IMR-90 (cell line): ENCODE measurements at regions not wholly inside any gene's neighbourhood (a gene's known extent, or its start where the extent isn't known, plus 50 kb on each side); places are given as distances from the start of the nearest gene placed in this dataset.

Experiments
- ATAC-seq: fragments of 200-7000 bp; cut with Tn5 transposase; 2 replicates; pipeline ENCODE4 v1.9.1; 2020; ENCODE audit warnings: low read depth, mild to moderate bottlenecking, moderate library complexity
- BruUV-seq: library from RNA; stranded (reverse); fragments of 400-500 nt; replicated peaks from 2 replicates; lab custom pipeline; 2021; lab: Mats Ljungman, UMichigan
- CTCF ChIA-PET: fragments of 300-600 bp; formaldehyde crosslinking; extraction: SDS; loops from one replicate; lab custom pipeline; 2021; ENCODE audit warnings: antibody characterized with exemption; lab: Yijun Ruan, JAX
- POLR2A ChIA-PET: fragments of 300-600 bp; sonication (Branson Sonifier 250); formaldehyde crosslinking; loops from one replicate; lab custom pipeline; 2022; ENCODE audit warnings: antibody characterized with exemption; ENCODE audit not compliant: unreplicated experiment; lab: Charles Lee
- DNase-seq: peaks from one replicate; pipeline ENCODE4 v3.0.0; 2013
- H2AFZ ChIP-seq: replicated peaks from 2 replicates; pipeline ENCODE3; 2013; ENCODE audit warnings: low read length, mild to moderate bottlenecking; ENCODE audit not compliant: poor library complexity
- H2AK5ac ChIP-seq: 2 replicates; pipeline ENCODE4 v1.6.1; 2013; ENCODE audit warnings: low read depth, low read length, inconsistent platforms
- H2AK9ac ChIP-seq: replicated peaks from 2 replicates; pipeline ENCODE3; 2013; ENCODE audit warnings: mild to moderate bottlenecking, low read depth, low read length, moderate library complexity; ENCODE audit not compliant: poor library complexity
- H2BK120ac ChIP-seq: 2 replicates; pipeline ENCODE4 v1.6.1; 2013; ENCODE audit warnings: low read depth, low read length, inconsistent platforms
- H2BK15ac ChIP-seq: 3 replicates; pipeline ENCODE4 v1.6.1; 2013; ENCODE audit warnings: low read depth, low read length, inconsistent platforms
- H2BK20ac ChIP-seq: 2 replicates; pipeline ENCODE4 v1.6.1; 2013; ENCODE audit warnings: low read depth, mild to moderate bottlenecking, inconsistent platforms, low read length, moderate library complexity
- H2BK5ac ChIP-seq: 2 replicates; pipeline ENCODE4 v1.6.1; 2013; ENCODE audit warnings: mild to moderate bottlenecking, low read depth, low read length, inconsistent platforms; ENCODE audit not compliant: poor library complexity, severe bottlenecking
- H3K14ac ChIP-seq: replicated peaks from 2 replicates; pipeline ENCODE4 v1.6.1; 2013; ENCODE audit warnings: low read depth, low read length, inconsistent platforms
- H3K18ac ChIP-seq: 2 replicates; pipeline ENCODE4 v1.6.1; 2013; ENCODE audit warnings: low read depth, low read length, control low read depth
- H3K23ac ChIP-seq: 2 replicates; pipeline ENCODE4 v1.6.1; 2013; ENCODE audit warnings: low read depth, low read length, inconsistent platforms
- H3K27ac ChIP-seq: 2 replicates; pipeline ENCODE4 v1.5.1; 2013; ENCODE audit warnings: mild to moderate bottlenecking, control low read depth, low read length; ENCODE audit not compliant: insufficient read depth
- H3K27me3 ChIP-seq: 2 replicates; pipeline ENCODE4 v1.6.1; 2013; ENCODE audit warnings: low read length; ENCODE audit not compliant: control insufficient read depth, insufficient read depth
- H3K36me3 ChIP-seq: 2 replicates; pipeline ENCODE4 v1.6.1; 2013; ENCODE audit warnings: low read length, mixed read lengths; ENCODE audit not compliant: control insufficient read depth, insufficient read depth
- H3K4ac ChIP-seq: 2 replicates; pipeline ENCODE4 v1.6.1; 2013; ENCODE audit warnings: low read depth, low read length, inconsistent platforms
- H3K4me1 ChIP-seq: 2 replicates; pipeline ENCODE4 v1.6.1; 2013; ENCODE audit warnings: low read length, mixed read lengths; ENCODE audit not compliant: control insufficient read depth, insufficient read depth
- H3K4me2 ChIP-seq: 2 replicates; pipeline ENCODE4 v1.6.1; 2013; ENCODE audit warnings: low read depth, mild to moderate bottlenecking, control low read depth, low read length, moderate library complexity
- H3K4me3 ChIP-seq: 2 replicates; pipeline ENCODE4 v1.5.1; 2013; ENCODE audit warnings: low read depth, mild to moderate bottlenecking, control low read depth, low read length, moderate library complexity; ENCODE audit not compliant: insufficient read depth
- H3K56ac ChIP-seq: 2 replicates; pipeline ENCODE4 v1.6.1; 2013; ENCODE audit warnings: low read length, inconsistent platforms; ENCODE audit not compliant: insufficient read depth; ENCODE audit errors: extremely low read depth
- H3K79me1 ChIP-seq, 2 experiments: 2 replicates each; pipeline ENCODE4 v1.6.1; 2013; ENCODE audit warnings: low read length in 2 of 2, inconsistent platforms in 1 of 2, low read depth in 1 of 2
- H3K9ac ChIP-seq: 2 replicates; pipeline ENCODE4 v1.6.1; 2013; ENCODE audit warnings: low read depth, low read length, control low read depth
- H3K9me1 ChIP-seq: 2 replicates; pipeline ENCODE4 v1.6.1; 2013; ENCODE audit warnings: low read length, inconsistent platforms; ENCODE audit not compliant: insufficient read depth
- H3K9me3 ChIP-seq: 2 replicates; pipeline ENCODE4 v1.6.1; 2013; ENCODE audit warnings: low read length; ENCODE audit not compliant: control insufficient read depth, insufficient read depth
- H4K20me1 ChIP-seq: 2 replicates; pipeline ENCODE4 v1.6.1; 2013; ENCODE audit warnings: low read length, inconsistent platforms; ENCODE audit not compliant: insufficient read depth
- H4K5ac ChIP-seq: 2 replicates; pipeline ENCODE4 v1.6.1; 2013; ENCODE audit warnings: mild to moderate bottlenecking, low read depth, low read length, control low read depth
- H4K8ac ChIP-seq, 2 experiments: 2 replicates each; pipeline ENCODE4 v1.6.1; 2013; ENCODE audit warnings: low read depth in 2 of 2, low read length in 2 of 2, control low read depth in 1 of 2, inconsistent platforms in 1 of 2
- H4K91ac ChIP-seq: 2 replicates; pipeline ENCODE4 v1.6.1; 2013; ENCODE audit warnings: low read depth, low read length, inconsistent platforms; ENCODE audit not compliant: insufficient read depth
- FOS ChIP-seq: fragments of 150-350 bp; IDR thresholded peaks from 2 replicates; pipeline ENCODE4 v1.6.1; 2016; ENCODE audit warnings: low read depth, low read length
- MAFK ChIP-seq: IDR thresholded peaks from 2 replicates; pipeline ENCODE4 v1.6.1; 2012; ENCODE audit warnings: low read depth, low read length, improper control_type of control experiment
- MAZ ChIP-seq: IDR thresholded peaks from 2 replicates; pipeline ENCODE4 v1.6.1; 2012; ENCODE audit warnings: low read depth, mild to moderate bottlenecking, low read length, improper control_type of control experiment, moderate library complexity, borderline replicate concordance
- NFE2L2 ChIP-seq: fragments of 150-350 bp; IDR thresholded peaks from 2 replicates; pipeline ENCODE4 v1.6.1; 2016; ENCODE audit warnings: low read depth, mild to moderate bottlenecking, low read length
- WGBS, 2 experiments: methylation state at CpG; one replicate each; pipeline versions ENCODE4 v1.1.5 to v1.1.7; 2013; ENCODE audit warnings: missing lambda C conversion rate in 2 of 2; ENCODE audit not compliant: insufficient read length in 1 of 2; ENCODE audit errors: extremely low coverage in 2 of 2; 5-methylcytosine and 5-hydroxymethylcytosine counted together
- dilution Hi-C: fragments of 300-500 bp; cut with HindIII; formaldehyde crosslinking; loops from one replicate; pipeline ENCODE4 v1.14.3; 2018; ENCODE audit warnings: low sequenced_read_pairs; ENCODE audit not compliant: unreplicated experiment
- in situ Hi-C: fragments of 300-500 bp; cut with MboI; formaldehyde crosslinking; loops from 3 replicates; pipeline ENCODE4 v1.14.3; 2019; ENCODE audit warnings: low sequenced_read_pairs, inconsistent platforms, mixed read lengths
- intact Hi-C: fragments of 100-400 bp; cut with micrococcal nuclease; formaldehyde crosslinking; loops from 2 replicates; pipeline ENCODE4 v1.10.0; 2022
- TF ChIP-seq, protein P1 (sequence below): fragments of 150-350 bp; IDR thresholded peaks from 2 replicates; pipeline ENCODE4 v1.6.1; 2016; ENCODE audit warnings: low read depth, mild to moderate bottlenecking, low read length, moderate library complexity, borderline replicate concordance

DNA sequence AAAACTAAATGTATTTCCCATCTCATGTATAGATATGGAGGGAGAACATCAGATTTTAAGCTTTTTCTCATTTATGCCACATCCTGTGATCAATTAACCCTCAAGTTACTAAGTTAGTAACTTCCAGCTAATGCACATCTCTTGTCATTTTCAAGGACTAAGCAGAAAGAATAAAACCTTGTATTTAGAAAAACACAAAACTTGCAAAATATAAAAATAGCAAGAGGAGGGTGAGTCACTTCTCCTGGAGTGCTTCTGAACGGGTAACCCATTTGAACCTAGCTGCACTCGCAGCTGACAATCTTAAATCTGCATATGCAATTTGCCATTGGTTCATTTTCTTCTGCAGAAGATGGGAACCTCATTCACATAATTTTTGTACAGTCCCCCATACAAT is 500.5 kb downstream of the SETD4 start:
- Histone ChIP-seq H3K9me3 (no peaks in the 10 kb centered on the region), H2AK9ac (no peak overlapping the region), H3K14ac (peak overlapping the region; percentile 14; the same call in 1 of the 2 replicates), H3K9me1 (peaks cover 15% of the 10 kb centered on the region), H4K20me1 (no peaks in the 10 kb centered on the region), H3K4me3 (no peak overlapping the region), H3K9ac (no peak overlapping the region), H2BK15ac (peak overlapping the region; percentile 31; the same call in 2 of the 3 replicates), H3K79me1 (0 out of 4 replicates have a peak, but pooled peaks cover 0 to 3% of the 10 kb centered on the region in 2 experiments), H3K27me3 (no peaks in the 10 kb centered on the region), H3K4me2 (peak overlapping the region; percentile 31; the same call in 1 of the 2 replicates), H2AK5ac (peak overlapping the region; percentile 65; the same call in 1 of the 2 replicates), H3K4ac (peak overlapping the region; percentile 51), H3K18ac (no peak overlapping the region), H2BK20ac (peak overlapping the region; percentile 68), H3K4me1 (peaks cover 14% of the 10 kb centered on the region), H4K8ac (peak overlapping the region in 1 of 2 experiments; percentile 26; a peak in 1 of 4 replicates), H2BK120ac (peak overlapping the region; percentile 55), H3K23ac (no peak overlapping the region), H3K27ac (no peak overlapping the region), H3K36me3 (no peaks in the 10 kb centered on the region), H4K5ac (no peak overlapping the region), H4K91ac (no peak overlapping the region), H2BK5ac (peak overlapping the region; percentile 17), H3K56ac (no peak overlapping the region), H2AFZ (no peak overlapping the region)
- peak; percentile 61 for DNase-seq
- peak; percentile 30; the same call in 1 of the 2 replicates for ATAC-seq
- in situ Hi-C loops, result no loop called here
- WGBS, 2 experiments, result no CpG with 5 or more reads among the region's 2 CpGs
- no TSS peak for BruUV-seq
- CTCF ChIA-PET, result interaction anchor here (1.4 kb wide), 1 partner anchor 280 kb away, joined by 4 read pairs; no protein-coding TSS in a partner anchor
- POLR2A ChIA-PET, result no interaction called here
- intact Hi-C loops, result no loop called here
- TF ChIP-seq MAZ (no peak), FOS (peak; percentile 53; the same call in 1 of the 2 replicates), NFE2L2 (no peak), MAFK (peak; percentile 9; the same call in 1 of the 2 replicates)
- TF ChIP-seq, protein P1, sequence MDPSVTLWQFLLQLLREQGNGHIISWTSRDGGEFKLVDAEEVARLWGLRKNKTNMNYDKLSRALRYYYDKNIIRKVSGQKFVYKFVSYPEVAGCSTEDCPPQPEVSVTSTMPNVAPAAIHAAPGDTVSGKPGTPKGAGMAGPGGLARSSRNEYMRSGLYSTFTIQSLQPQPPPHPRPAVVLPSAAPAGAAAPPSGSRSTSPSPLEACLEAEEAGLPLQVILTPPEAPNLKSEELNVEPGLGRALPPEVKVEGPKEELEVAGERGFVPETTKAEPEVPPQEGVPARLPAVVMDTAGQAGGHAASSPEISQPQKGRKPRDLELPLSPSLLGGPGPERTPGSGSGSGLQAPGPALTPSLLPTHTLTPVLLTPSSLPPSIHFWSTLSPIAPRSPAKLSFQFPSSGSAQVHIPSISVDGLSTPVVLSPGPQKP, result no peak
- dilution Hi-C loops, result no loop called here
